ENCODE measurements at regions not wholly inside any gene's neighbourhood (a gene's known extent, or its start where the extent isn't known, plus 50 kb on each side); places are given as distances from the start of the nearest gene placed in this dataset.

DNA sequence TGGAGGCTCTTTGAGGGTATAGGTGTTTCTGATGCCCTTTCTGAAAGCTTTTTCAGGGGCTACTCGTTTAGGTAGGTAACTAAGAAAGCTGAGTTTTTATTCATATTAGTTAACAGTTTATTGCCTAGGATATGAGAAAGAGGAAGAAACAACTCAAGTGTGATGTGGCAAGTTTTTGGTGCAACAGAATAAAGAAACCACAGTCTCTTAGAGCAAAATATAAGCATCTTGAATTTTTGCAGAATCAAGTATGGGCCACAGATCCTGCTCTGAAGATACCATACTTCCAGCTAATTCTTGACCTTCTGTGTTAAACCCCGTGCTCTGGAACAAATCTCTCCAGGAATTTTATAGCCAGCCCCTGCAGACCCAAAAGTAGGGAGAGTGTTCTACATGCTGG, 147.7 kb upstream of the SLC1A4 start:
- Histone ChIP-seq H3K4me3 (replicated peaks in 1 of 3; ENCODE audit: insufficient read depth in 1 of 3, low read depth in 2 of 3, low read length in 3 of 3) (no peak overlapping the region), H4K20me1 (ENCODE audit: insufficient read depth, low read length) (no peaks in the 10 kb centered on the region), H3K4me1 (ENCODE audit: insufficient read depth, low read length) (peaks cover 29% of the 10 kb centered on the region), H3K27me3 (ENCODE audit: control insufficient read depth in 1 of 2, insufficient read depth in 2 of 2, low read length in 2 of 2) (peaks cover 0 to 1% of the 10 kb centered on the region in 2 experiments; a peak in 3 of 5 replicates), H2AFZ (ENCODE audit: low read length) (no peak overlapping the region), H3K9me3 (ENCODE audit: low read length) (no peaks in the 10 kb centered on the region), H3K27ac (ENCODE audit: extremely low read length, insufficient read depth, low read length) (no peak overlapping the region), H3K9ac (ENCODE audit: insufficient read depth, low read depth, low read length) (no peak overlapping the region), H3K36me3 (replicated peaks in 1 of 2; ENCODE audit: control insufficient read depth in 1 of 2, insufficient read depth in 2 of 2, low read length in 2 of 2) (no peaks in the 10 kb centered on the region), H3K79me2 (ENCODE audit: insufficient read depth, low read length) (no peaks in the 10 kb centered on the region), H3K4me2 (ENCODE audit: low read depth, low read length) (no peak overlapping the region)
- CTCF ChIA-PET (ENCODE audit: low intra/inter-chr PET ratio, low total read pairs), result no interaction called here
- intact Hi-C loops (cut with micrococcal nuclease; ENCODE audit: unreplicated experiment) (no loop called here), in situ Hi-C loops (cut with HindIII; ENCODE audit: extremely low pct_ligation_motif_present, low pct_unique_long_range_greater_than_20kb) (no loop called here)
- ATAC-seq (no peak), DNase-seq (ENCODE audit: low spot score) (no peak), FAIRE-seq (no peak)
- POLR2A ChIA-PET, result no interaction called here
- 4% methylated on average over 2 of the region's 2 CpGs for WGBS (ENCODE audit: low lambda C conversion rate)
- BruUV-seq (replicated peaks), result no TSS peak
- TF ChIP-seq NAIF1 (CRISPR knock-in tag; IDR thresholded peaks at IDR 0.05; ENCODE audit: borderline replicate concordance) (no peak), MLLT10 (CRISPR knock-in tag; IDR thresholded peaks at IDR 0.05) (no peak), ZNF24 (IDR thresholded peaks at IDR 0.05) (no peak), ZNF496 (CRISPR knock-in tag; IDR thresholded peaks at IDR 0.05; ENCODE audit: insufficient replicate concordance) (no peak), ZNF552 (CRISPR knock-in tag; IDR thresholded peaks at IDR 0.05; ENCODE audit: borderline replicate concordance) (no peak), PCBP1 (IDR thresholded peaks at IDR 0.05; ENCODE audit: borderline replicate concordance, low read depth, low read length) (no peak), ZNF672 (CRISPR knock-in tag; IDR thresholded peaks at IDR 0.05) (no peak), ZBTB3 (CRISPR knock-in tag; IDR thresholded peaks at IDR 0.05; ENCODE audit: borderline replicate concordance, low read depth) (no peak), NFATC3 (CRISPR knock-in tag; IDR thresholded peaks at IDR 0.05) (no peak), HOXA3 (CRISPR knock-in tag; IDR thresholded peaks at IDR 0.05) (no peak), CC2D1A (CRISPR knock-in tag; IDR thresholded peaks at IDR 0.05) (no peak), TAF15 (IDR thresholded peaks at IDR 0.05; ENCODE audit: low read depth, low read length, poor library complexity, severe bottlenecking) (no peak)
- TF ChIP-seq, protein P1, sequence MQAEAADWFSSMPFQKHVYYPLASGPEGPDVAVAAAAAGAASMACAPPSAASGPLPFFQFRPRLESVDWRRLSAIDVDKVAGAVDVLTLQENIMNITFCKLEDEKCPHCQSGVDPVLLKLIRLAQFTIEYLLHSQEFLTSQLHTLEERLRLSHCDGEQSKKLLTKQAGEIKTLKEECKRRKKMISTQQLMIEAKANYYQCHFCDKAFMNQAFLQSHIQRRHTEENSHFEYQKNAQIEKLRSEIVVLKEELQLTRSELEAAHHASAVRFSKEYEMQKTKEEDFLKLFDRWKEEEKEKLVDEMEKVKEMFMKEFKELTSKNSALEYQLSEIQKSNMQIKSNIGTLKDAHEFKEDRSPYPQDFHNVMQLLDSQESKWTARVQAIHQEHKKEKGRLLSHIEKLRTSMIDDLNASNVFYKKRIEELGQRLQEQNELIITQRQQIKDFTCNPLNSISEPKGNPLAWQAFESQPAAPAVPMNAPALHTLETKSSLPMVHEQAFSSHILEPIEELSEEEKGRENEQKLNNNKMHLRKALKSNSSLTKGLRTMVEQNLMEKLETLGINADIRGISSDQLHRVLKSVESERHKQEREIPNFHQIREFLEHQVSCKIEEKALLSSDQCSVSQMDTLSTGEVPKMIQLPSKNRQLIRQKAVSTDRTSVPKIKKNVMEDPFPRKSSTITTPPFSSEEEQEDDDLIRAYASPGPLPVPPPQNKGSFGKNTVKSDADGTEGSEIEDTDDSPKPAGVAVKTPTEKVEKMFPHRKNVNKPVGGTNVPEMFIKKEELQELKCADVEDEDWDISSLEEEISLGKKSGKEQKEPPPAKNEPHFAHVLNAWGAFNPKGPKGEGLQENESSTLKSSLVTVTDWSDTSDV (CRISPR knock-in tag; IDR thresholded peaks at IDR 0.05), result no peak
- TF ChIP-seq, protein P2, sequence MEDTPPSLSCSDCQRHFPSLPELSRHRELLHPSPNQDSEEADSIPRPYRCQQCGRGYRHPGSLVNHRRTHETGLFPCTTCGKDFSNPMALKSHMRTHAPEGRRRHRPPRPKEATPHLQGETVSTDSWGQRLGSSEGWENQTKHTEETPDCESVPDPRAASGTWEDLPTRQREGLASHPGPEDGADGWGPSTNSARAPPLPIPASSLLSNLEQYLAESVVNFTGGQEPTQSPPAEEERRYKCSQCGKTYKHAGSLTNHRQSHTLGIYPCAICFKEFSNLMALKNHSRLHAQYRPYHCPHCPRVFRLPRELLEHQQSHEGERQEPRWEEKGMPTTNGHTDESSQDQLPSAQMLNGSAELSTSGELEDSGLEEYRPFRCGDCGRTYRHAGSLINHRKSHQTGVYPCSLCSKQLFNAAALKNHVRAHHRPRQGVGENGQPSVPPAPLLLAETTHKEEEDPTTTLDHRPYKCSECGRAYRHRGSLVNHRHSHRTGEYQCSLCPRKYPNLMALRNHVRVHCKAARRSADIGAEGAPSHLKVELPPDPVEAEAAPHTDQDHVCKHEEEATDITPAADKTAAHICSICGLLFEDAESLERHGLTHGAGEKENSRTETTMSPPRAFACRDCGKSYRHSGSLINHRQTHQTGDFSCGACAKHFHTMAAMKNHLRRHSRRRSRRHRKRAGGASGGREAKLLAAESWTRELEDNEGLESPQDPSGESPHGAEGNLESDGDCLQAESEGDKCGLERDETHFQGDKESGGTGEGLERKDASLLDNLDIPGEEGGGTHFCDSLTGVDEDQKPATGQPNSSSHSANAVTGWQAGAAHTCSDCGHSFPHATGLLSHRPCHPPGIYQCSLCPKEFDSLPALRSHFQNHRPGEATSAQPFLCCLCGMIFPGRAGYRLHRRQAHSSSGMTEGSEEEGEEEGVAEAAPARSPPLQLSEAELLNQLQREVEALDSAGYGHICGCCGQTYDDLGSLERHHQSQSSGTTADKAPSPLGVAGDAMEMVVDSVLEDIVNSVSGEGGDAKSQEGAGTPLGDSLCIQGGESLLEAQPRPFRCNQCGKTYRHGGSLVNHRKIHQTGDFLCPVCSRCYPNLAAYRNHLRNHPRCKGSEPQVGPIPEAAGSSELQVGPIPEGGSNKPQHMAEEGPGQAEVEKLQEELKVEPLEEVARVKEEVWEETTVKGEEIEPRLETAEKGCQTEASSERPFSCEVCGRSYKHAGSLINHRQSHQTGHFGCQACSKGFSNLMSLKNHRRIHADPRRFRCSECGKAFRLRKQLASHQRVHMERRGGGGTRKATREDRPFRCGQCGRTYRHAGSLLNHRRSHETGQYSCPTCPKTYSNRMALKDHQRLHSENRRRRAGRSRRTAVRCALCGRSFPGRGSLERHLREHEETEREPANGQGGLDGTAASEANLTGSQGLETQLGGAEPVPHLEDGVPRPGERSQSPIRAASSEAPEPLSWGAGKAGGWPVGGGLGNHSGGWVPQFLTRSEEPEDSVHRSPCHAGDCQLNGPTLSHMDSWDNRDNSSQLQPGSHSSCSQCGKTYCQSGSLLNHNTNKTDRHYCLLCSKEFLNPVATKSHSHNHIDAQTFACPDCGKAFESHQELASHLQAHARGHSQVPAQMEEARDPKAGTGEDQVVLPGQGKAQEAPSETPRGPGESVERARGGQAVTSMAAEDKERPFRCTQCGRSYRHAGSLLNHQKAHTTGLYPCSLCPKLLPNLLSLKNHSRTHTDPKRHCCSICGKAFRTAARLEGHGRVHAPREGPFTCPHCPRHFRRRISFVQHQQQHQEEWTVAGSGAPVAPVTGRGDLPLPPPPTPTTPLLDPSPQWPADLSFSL (CRISPR knock-in tag; IDR thresholded peaks at IDR 0.05), result no peak
- TF ChIP-seq, protein P3, sequence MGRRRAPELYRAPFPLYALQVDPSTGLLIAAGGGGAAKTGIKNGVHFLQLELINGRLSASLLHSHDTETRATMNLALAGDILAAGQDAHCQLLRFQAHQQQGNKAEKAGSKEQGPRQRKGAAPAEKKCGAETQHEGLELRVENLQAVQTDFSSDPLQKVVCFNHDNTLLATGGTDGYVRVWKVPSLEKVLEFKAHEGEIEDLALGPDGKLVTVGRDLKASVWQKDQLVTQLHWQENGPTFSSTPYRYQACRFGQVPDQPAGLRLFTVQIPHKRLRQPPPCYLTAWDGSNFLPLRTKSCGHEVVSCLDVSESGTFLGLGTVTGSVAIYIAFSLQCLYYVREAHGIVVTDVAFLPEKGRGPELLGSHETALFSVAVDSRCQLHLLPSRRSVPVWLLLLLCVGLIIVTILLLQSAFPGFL (CRISPR knock-in tag; IDR thresholded peaks at IDR 0.05), result no peak

All from HepG2 (cell line).